ENCODE measurements at regions not wholly inside any gene's neighbourhood (a gene's known extent, or its start where the extent isn't known, plus 50 kb on each side); places are given as distances from the start of the nearest gene placed in this dataset.
A peak's percentile ranks its signal among the peaks of the same experiment; 100 is the strongest.

DNA sequence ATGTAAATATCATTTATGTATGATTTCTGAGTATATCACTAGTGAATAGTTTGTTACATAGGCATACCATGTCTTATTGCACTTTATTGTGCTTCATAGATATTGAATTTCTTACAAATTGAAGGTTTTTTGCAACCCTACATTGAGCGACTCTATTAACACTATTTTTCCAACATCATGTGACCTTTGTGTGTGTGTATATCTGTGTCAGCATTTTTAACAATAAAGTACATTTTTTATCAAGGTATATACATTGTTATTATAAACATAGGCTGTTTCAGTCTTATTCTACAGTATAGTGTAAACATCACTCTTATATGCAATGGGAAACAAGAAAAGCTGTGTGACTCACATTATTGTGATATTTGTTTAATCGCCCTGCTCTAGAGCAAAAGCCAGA lies 1944.9 kb downstream of the TP53TG3F start:
- no peak for FAIRE-seq

DNA sequence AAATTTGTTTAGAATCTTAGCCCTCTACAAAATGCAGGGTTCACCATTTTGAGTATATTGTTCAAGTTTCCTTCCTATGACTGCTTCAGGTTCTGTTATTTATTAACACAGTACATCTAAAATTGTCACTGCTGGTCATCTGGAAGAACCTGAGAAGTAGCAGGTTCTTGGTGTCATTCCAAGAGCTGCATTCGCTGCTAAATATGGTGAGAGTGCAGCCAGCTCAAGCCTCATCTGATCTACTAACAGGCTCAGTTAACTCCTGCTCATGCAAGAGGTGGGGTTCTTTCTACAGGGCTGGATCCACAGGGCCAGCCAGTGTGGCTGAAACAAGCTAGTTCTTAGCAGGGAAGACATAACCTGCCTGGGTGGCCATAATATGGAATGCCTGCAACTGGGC lies 1946.1 kb downstream of the TP53TG3F start:
- no peak for FAIRE-seq

DNA sequence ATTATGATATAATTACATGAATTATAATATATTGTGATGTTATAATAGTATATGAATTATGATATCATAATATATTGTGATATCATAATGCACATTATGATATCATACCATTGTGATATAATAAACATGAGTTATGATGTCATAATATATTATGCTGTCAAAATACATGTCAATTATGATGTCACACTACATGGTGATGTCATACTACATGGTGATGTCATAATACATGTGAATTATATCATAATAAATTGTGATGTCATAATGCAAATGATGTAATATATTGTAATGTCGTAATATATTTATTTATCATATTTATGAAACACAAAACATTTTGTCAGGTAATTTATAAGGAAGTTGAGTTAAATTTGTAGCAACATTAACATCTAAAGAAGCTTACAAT lies 1950.1 kb downstream of the TP53TG3F start:
- peak; percentile 50 for FAIRE-seq

DNA sequence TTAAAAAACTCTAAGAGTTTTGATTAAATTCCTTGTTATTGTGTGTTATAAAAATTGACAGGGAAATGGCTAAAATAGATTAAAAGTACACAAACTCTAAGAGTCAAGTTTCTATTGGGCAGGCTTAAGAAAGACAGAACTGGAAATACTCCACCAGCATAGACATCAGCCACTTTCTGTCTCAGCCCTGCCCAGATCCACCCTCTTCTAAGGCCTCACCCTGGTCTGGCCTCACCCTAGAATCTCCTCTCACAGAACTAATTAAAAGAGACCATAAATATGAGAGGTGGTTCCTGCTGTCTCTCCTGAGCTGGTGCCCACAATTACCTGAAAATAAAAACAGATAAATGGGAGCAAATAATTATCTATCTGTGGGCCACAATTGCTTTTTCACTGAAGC lies 1951.0 kb downstream of the TP53TG3F start:
- no peak for FAIRE-seq

DNA sequence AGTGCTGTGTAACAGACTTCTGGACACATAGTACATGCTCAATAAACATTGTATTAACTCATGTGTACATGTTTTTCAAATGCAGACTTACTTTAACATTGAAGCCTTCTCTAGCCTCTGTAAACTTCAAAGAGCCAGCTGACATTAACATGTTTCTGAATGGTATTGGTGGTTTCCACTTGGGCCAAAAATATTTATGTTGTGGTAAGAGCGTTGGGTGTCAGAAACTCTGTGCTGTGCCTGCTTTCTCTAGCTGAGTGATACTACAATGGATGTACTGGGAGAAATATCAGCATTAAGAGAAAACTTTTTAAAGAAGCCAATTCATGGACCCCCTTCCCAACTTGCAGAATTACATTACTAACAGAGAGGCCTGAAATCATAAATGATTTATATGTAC lies 1951.7 kb downstream of the TP53TG3F start:
- FAIRE-seq: no peak

DNA sequence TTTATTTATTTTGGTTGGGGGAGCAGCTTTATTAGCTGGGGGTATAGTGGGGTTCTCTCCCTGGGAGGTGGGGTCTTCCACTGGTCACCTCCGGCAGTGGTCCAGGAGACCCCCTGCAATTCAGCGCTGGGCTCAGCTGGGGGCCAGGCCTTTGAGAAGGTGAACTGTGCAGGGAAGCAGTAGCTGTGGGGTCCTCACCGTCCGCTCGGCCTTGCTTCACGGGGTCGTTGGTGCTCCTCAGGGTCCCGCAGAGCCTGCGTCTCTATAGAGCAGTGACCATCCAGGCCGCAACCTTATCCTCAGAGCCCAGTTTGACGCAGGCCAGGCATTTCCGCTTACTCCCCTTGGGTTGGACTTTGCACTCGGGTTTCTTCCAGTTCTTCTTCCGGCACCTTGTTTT lies 1954.7 kb downstream of the TP53TG3F start:
- no peak for FAIRE-seq

DNA sequence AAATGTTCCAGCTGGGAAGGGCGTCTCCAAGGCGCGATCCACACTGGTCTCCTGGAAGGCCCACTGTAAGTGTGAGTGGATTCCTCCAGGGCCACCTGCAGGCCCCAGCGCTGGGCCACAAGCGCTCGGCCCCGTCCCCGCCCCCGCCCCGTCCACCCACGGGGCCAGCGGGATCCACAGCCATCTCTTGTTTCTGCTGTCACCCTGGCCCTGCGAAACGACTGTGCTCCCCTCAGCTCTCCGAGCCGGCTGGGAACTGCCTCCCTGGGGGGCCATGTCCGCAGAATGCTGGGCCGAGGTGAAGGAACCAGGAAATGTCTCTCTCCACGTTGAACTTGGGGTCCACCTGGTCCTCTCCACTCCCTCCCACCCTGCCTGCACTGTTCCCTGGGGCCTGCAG lies 1955.2 kb downstream of the TP53TG3F start:
- FAIRE-seq: no peak

DNA sequence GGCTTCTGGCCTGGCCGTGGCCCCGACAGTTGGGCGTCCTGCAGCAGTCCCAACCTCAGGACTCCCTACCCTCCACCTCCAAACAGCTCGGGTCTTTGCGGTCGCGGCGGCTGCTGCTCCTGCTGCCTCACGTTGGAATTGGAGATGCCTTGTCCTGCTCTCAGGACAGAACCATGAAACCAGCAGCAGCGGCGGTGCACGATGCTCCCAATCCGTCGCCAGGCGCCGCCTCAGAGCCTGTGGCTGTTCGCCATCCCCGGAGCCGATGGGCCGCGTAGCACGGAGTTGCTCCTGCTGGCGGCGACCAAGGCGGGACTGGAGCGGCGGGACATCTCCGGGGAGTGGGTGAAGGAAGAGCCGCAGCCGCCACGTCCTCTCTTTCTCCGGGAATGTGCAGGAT lies 1965.9 kb downstream of the TP53TG3F start:
- FAIRE-seq: no peak

DNA sequence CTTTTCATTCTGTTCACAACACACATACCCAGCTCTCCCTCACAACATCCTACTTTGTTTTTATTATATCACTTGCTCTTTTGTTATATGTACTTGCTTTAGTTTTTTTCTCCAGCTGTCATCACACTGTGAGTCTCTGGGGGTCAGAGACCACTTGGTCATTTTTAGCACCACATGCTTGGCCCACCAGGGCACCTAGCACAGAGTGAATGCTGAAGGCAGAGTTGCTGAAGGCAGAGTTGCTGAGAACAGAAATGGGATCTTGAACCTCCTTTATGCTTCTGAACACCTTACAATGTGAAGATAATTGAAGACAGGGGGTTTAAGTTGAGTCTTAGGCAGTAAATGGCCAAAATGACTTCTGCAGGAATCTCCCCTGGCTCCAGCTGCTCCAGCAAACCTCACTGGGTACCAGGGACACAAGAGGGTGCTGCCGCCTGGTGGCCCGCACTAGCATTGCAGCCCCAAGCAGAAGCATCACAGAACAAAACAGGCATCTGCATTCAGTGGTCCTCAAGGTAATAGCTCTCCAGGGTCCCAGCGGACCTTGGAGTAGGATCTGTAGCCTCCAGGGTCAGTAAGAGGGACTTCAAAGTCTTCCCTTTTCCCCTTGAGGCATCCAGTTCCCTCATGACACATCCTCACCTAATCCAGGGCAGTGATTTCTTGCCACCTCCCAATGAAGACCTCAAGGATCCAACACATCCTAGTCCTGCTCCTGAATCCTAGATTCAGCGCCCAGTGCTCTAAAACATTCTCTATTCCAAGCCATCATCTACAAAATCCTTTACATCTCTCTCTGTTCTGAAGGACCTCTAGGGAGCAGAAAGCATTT lies 1972.6 kb downstream of the TP53TG3F start:
- no peak for FAIRE-seq

DNA sequence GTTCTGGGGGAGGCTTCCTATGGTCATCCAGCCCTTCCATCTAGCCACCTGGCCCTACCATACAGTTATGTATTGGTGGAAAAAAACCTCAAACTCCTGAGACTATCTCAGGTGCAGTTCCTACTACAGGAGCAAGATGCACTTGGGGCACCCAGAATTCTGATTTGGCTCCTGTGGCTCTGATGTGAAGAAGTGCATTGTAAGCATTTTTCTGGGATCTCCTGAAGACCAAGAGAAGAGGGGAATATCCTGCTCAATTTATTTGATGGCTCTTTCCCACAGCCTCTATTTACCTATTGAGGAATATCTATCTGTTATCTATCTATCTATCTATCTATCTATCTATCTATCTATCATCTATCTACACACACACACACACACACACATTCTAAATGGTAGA lies 1981.5 kb downstream of the TP53TG3F start:
- no peak for FAIRE-seq

DNA sequence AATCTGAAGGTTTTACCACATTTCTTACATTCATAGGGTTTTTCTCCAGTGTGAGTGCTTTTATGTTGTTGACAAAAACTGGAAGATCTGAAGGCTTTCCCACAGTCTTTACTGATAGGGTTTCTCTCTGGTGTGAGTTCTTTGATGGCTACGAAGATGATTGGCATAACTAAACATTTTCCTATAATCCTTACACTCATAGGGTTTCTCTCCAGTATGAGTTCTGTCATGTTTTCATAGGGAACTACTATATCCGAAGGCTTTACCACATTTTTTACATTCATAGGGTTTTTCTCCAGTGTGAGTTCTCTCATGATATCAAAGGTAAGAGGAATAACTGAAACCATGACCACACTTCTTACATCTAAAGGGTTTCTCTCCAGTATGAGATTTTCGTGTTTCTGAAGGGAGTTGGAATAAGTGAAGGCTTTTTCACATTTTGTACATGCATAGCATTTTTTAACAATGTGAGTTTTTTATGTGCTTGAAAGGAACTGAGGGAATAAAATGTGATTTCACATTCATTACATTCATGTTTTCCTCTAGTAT lies 1987.7 kb downstream of the TP53TG3F start:
- no peak for FAIRE-seq

DNA sequence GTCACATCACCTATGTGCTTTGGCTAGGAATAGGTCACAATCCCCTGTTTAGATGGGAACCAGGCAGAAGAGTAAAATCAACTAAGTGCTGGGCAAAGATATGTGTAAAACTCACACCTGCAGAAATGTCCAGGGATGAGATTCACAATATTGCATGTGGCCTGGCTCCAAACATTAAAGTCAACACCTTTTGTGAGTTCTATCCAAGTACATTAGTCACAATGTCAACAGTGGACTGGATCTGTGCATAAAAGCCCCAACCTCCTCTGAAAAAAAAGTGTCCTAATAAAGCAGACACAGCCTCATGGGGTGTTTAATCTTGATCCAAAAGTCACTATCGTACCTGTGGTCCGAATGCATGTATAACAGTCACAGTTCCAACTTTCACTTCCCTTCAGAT lies 1990.3 kb downstream of the TP53TG3F start:
- no peak for FAIRE-seq

DNA sequence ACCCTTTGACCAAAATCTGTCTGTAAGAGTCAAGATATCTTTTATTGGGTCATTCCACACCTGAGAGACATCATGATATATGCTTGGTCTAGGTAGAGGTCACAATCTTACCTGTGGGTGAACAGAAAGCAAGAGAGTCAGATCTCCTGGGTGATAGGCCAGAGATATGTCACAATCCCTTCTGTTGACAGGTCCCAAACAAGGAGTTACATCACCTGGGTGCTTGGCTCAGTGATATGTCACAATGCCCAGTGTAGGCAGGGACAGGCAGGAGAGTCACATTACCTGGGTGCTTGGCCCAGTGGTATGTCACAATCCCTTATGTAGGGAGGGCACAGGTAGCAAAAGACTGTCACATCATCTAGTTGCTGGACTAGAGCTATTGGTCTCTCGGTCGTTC lies 1991.2 kb downstream of the TP53TG3F start:
- FAIRE-seq: no peak

DNA sequence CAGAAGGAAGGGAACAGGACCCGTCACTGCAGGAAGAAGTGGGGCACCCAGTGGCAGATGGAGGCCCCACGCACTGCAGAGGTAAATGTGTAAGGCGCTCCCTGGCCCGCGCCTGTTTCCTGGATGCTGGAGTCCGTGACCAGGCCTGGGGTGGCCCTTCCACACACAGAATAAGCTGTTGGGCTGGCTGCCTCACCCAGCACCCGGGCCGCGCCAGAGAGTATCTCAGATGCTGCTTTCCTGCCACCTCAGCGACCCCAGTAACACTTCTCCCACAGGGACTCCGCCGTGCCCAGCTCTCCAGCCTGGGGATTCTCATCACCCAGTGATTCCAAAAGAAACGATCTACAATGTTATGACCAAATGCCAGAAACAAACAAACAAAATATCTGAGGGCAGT lies 1993.1 kb downstream of the TP53TG3F start:
- no peak for FAIRE-seq

DNA sequence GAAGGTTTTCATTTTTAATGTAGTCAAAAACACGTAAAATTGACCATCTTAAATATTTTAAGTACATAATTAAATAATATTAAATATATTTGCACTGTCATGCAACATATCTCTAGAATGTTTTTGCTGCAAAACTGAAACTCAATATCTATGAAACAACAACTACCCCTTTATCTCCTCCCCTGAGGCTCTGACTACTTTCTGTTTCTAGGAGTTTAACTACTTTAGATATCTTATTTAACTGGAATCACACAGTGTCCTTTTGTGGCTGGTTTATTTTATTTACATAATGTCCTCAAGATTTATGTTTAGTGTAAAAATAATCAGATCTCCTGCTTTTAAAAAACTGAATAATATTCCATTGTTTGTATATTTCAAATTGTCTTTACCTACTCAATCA lies 2003.9 kb downstream of the TP53TG3F start:
- no peak for FAIRE-seq

DNA sequence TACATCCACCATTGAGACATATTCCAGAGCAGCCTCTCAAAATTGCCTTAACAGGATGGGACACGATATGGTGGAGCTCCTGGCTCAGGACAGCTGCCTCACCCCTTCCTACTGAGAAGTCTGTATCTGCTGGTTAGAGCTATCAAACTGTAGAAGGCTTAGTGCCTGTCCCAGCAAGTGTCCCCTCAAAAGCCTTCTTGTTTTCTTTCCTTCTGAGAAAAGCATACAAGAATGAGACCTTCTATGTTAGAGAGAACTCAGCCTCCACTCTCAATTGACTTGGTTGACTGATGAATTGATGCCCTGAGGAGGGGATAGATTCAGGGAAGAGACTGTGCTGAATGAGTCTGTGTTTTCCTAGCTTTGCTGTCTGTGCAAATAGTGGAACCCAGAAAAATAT lies 2020.9 kb downstream of the TP53TG3F start:
- FAIRE-seq: no peak

DNA sequence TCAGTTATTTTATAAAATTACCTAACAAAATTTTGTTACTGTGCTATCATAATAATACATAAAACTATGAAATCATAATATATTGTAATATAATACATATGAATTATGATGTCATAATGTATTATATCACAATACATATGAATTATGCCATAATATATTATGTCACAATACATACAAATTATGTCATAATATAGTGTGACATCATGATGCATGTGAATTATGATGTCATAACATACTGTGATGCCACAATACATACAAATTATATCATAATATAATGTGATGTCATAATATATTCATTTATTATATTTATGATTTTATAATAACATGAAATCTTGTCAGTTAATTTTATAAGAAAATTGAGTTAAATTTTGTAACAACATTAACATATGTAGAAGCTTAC lies 2021.6 kb downstream of the TP53TG3F start:
- peak; percentile 51 for FAIRE-seq

DNA sequence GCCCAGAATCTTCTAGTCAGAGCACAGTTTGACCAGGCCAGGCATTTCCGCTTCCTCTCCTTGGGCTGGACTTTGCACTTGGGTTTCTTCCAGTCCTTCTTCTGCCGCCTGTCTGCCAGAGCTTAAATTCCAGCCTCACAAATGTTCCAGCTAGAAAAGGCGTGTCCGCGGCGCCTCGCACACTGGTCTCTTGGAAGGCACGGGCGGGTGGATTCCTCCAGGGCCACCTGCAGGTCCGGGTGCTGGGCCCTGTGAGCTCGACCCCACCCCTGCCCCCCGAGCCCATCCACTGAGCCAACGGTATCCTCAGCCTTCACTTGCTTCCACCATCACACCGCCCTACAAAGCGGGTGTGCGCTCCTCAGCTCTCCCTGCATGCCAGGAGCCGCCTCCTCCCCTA lies 2026.5 kb downstream of the TP53TG3F start:
- no peak for FAIRE-seq

DNA sequence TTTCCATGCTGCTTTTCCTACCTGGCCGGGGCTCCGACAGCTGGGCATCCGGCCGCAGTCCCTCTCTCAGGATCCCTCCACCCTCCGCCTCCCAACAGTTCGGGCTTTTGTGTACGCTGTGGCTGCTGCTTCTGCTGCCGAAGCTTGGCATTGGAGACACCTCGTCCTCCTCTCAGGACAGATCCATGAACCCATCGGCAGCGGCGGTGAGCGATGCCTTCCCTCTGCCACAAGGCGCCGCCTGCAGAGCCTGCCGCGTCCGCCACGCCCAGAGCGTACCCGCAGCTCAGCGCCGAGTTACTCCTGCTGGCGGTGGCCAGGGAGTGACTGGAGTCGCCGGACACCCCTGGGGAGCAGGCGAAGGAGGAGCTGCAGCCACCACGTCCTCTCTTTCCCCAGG lies 2032.8 kb downstream of the TP53TG3F start:
- FAIRE-seq: no peak

DNA sequence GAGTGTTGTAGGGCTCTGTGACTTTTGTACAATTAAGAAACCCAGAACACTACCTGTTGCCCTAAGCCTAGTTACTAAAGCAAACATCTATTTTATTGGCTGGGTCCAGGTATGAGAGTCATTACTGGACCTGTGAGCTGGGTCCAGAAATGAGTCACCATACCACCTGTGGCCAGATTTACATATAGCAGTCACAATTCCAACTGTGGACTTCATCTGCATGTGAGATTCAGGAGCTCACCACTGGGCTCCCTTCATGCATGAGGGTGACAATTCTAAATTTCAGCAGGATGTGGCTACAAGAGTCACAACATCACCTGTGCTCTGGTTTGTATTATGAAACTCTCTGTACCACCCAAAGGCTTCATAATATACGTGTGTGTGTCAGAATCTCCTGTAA lies 2038.0 kb downstream of the TP53TG3F start:
- no peak for FAIRE-seq

DNA sequence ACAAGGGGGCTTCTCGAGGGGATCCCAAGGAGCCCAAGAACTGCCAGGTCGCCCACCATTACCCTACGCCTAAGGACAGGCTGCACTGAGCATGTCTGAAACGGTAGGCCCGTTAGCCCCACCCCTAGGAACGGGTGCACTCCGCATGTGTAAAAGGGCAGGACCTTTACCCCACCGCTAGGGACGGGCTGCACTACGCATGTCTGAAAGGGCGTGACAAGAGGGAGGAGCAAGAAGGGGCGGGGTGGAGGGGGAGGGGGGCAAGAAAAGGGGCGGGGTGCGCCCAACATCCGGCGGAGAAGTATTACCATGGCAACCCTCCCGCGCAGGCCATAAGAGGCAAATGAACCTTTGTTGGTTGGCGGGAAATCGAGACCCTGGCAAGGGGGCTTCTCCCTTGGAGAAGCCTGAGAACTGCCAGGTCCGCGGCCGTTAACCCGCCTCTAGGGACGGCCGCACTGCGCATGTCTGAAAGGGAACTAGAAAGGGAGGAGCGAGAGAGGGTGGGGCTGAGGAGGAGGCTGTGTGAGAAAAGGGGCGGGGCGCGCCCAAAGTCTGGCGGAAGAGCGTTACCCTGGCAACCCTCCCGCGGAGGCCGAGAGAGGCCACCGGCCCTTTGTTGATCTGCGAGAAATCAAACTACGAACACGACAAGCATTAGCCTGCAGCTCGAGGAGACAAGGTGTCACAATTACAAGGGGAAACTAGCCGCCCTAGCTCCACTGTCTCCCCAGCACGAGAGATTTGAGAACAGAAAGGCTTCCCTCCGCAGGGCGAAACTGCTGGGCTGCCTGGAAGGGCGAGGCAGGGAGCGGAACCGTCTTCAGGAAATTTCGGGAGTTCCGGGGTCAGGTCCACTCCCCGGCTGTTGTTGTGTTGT lies 2046.8 kb downstream of the TP53TG3F start:
- no peak for FAIRE-seq

DNA sequence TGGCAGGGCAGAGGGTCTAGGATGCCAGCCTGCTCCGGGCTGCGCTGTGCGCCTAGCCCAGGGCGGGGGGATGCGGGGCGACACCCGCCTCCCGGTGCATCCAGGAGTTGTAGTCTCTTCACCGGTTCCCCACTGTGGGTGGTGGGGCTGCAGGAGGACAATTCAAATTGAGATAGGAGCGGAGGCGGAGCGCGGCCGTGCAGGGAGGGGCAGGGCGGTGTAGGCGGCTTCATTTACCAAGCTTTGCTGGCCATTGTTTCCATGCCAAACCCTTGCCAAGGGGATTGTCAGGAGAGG lies 2047.4 kb downstream of the TP53TG3F start:
- no peak for FAIRE-seq

DNA sequence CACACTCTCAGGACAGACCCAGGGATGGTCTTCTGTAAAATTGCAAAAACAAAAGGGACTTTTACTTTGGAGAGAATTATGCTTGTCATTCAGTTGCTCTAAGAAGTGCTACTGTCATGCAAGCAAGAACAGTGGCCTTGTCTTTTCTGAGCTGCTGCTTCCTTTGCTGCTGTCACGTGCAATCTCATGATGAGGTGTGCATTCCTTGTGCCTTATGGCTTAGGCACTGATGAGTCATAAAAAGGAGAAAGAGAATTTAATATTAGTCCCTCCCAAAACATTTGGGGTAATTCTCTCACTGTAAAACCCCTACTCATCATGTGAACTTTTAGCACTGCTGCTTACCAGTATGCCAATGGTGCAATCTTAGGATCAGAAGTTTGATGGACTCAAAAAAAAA lies 2051.3 kb downstream of the TP53TG3F start:
- FAIRE-seq: no peak

DNA sequence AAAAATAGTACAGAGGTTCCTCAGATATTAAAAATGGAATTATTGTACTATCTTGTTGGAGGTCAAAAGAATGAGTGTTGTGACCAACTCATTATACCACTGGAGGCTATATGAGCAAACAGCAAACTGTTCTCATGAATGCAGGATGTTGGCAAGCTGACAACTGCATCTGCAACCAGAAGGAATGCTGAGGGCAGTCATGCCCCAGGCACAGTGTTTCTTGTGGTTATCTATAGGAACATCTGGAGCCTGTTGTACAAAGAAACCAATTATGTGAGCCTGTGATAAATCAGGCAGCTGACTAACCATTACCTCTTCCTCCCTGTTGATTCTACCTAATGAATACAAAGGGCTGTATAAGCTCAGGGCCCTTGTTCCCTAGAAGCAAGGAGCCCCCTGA lies 2057.1 kb downstream of the TP53TG3F start:
- FAIRE-seq: no peak

All from G401.6 (cell line).